IgD-negative memory B cell (primary cell): ENCODE measurements at regions not wholly inside any gene's neighbourhood (a gene's known extent, or its start where the extent isn't known, plus 50 kb on each side); places are given as distances from the start of the nearest gene placed in this dataset.

Experiments
- H3K27ac Mint-ChIP-seq, 3 donors: one replicate each; pipeline ENCODE4 v1.8.0; 2020 to 2022; ENCODE audit warnings: mild to moderate bottlenecking in 3 of 3, mixed read lengths in 3 of 3, moderate library complexity in 1 of 3
- H3K27me3 Mint-ChIP-seq: one replicate; pipeline ENCODE4 v1.8.0; 2021; ENCODE audit warnings: mixed read lengths
- H3K36me3 Mint-ChIP-seq: one replicate; pipeline ENCODE4 v1.8.0; 2020; ENCODE audit warnings: mild to moderate bottlenecking, mixed read lengths
- H3K4me1 Mint-ChIP-seq, 3 donors: one replicate each; pipeline ENCODE4 v1.8.0; 2020 to 2022; ENCODE audit warnings: mixed read lengths in 3 of 3, mild to moderate bottlenecking in 1 of 3
- H3K4me3 Mint-ChIP-seq, 4 donors: one replicate each; pipeline ENCODE4 v1.8.0; 2020 to 2022; ENCODE audit warnings: mild to moderate bottlenecking in 4 of 4, mixed read lengths in 4 of 4, moderate library complexity in 3 of 4
- H3K9me3 Mint-ChIP-seq, 3 donors: one replicate each; pipeline ENCODE4 v1.8.0; 2020 to 2021; ENCODE audit warnings: mixed read lengths in 3 of 3, mild to moderate bottlenecking in 1 of 3

DNA sequence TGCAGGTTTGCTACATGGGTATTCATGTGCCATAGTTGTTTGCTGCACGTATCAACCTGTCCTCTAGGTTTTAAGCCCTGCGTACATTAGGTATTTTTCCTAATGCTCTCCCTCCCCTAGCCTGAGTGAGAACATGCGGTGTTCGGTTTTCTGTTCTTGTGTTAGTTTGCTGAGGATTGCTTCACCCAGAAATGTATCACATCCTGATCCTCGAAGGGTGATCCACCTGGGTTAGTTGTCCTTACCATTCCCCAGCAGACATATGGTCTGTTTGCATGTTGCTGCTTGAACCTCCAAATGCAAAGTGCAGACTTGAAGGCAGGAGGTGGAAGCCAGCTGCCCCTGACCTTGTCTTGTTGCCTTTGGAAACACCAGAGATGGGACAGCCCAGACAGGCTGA, 161.5 kb upstream of the WDR1 start:
- no peaks in the 10 kb centered on the region for H3K4me1 Mint-ChIP-seq
- no peak overlapping the region for H3K4me3 Mint-ChIP-seq
- H3K27me3 Mint-ChIP-seq = peaks cover 9% of the 10 kb centered on the region
- H3K27ac Mint-ChIP-seq = no peak overlapping the region
- H3K9me3 Mint-ChIP-seq = peaks cover 0 to 3% (median 0%) of the 10 kb centered on the region in 3 donors
- no peaks in the 10 kb centered on the region for H3K36me3 Mint-ChIP-seq

GRCh38 chr4:10276152-10276551, 159.6 kb upstream of the WDR1 start:
- H3K4me1 Mint-ChIP-seq = no peaks in the 10 kb centered on the region
- H3K4me3 Mint-ChIP-seq = no peak overlapping the region
- no peak overlapping the region for H3K27ac Mint-ChIP-seq
- H3K36me3 Mint-ChIP-seq = no peaks in the 10 kb centered on the region
- H3K27me3 Mint-ChIP-seq = peaks cover 3% of the 10 kb centered on the region
- H3K9me3 Mint-ChIP-seq = peaks cover 0 to 3% (median 0%) of the 10 kb centered on the region in 3 donors

GRCh38 chr4:10275696-10276095, 159.1 kb upstream of the WDR1 start:
- peaks cover 0 to 3% (median 0%) of the 10 kb centered on the region in 3 donors for H3K9me3 Mint-ChIP-seq
- no peak overlapping the region for H3K4me3 Mint-ChIP-seq
- no peaks in the 10 kb centered on the region for H3K4me1 Mint-ChIP-seq
- H3K27ac Mint-ChIP-seq = no peak overlapping the region
- no peaks in the 10 kb centered on the region for H3K36me3 Mint-ChIP-seq
- H3K27me3 Mint-ChIP-seq = peaks cover 3% of the 10 kb centered on the region

- Mint-ChIP-seq H3K4me3 (no peak overlapping the region), H3K36me3 (no peaks in the 10 kb centered on the region), H3K4me1 (no peaks in the 10 kb centered on the region), H3K9me3 (peaks cover 0 to 3% (median 0%) of the 10 kb centered on the region in 3 donors), H3K27ac (no peak overlapping the region), H3K27me3 (peaks cover 4% of the 10 kb centered on the region)
These were observed 156.4 kb upstream of the WDR1 start for GRCh38 chr4:10273030-10273429.

- no peak overlapping the region for H3K27ac Mint-ChIP-seq
- peaks cover 0 to 3% (median 0%) of the 10 kb centered on the region in 3 donors for H3K9me3 Mint-ChIP-seq
- H3K4me1 Mint-ChIP-seq = no peaks in the 10 kb centered on the region
- no peaks in the 10 kb centered on the region for H3K36me3 Mint-ChIP-seq
- H3K4me3 Mint-ChIP-seq = no peak overlapping the region
- H3K27me3 Mint-ChIP-seq = peaks cover 5% of the 10 kb centered on the region
These were observed 155.9 kb upstream of the WDR1 start for GRCh38 chr4:10272511-10272910.

DNA sequence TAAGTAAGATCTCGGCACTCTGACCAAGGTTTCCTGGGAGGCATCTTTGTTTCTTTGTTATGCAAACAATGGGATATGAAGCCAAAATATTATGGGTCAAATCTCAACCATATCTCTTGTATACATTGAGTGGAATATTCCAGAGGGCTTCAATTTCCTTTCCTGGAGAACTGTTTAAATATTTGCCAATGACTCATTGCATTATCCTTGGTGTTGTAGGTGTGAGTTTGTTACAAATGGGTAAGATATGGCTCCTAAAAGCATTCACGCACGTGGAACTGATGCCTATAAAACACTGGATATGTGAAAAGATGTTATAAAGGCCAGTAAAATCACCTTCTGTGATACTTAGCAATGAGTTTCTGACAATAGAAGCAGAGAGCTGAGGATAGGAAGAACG, 150.5 kb upstream of the WDR1 start:
- Mint-ChIP-seq H3K9me3 (no peaks in the 10 kb centered on the region), H3K27ac (no peak overlapping the region), H3K27me3 (peaks cover 1% of the 10 kb centered on the region), H3K4me3 (no peak overlapping the region), H3K36me3 (no peaks in the 10 kb centered on the region), H3K4me1 (no peaks in the 10 kb centered on the region)

- no peak overlapping the region for H3K4me3 Mint-ChIP-seq
- H3K27ac Mint-ChIP-seq = no peak overlapping the region
- H3K9me3 Mint-ChIP-seq = no peaks in the 10 kb centered on the region
- no peaks in the 10 kb centered on the region for H3K4me1 Mint-ChIP-seq
- no peaks in the 10 kb centered on the region for H3K36me3 Mint-ChIP-seq
- peaks cover 8% of the 10 kb centered on the region for H3K27me3 Mint-ChIP-seq
These were observed 144.2 kb upstream of the WDR1 start for GRCh38 chr4:10260777-10261176.

GRCh38 chr4:10259976-10260375, 143.4 kb upstream of the WDR1 start:
- Mint-ChIP-seq H3K4me1 (no peaks in the 10 kb centered on the region), H3K27ac (no peak overlapping the region), H3K9me3 (no peaks in the 10 kb centered on the region), H3K27me3 (peaks cover 11% of the 10 kb centered on the region), H3K4me3 (no peak overlapping the region), H3K36me3 (no peaks in the 10 kb centered on the region)

DNA sequence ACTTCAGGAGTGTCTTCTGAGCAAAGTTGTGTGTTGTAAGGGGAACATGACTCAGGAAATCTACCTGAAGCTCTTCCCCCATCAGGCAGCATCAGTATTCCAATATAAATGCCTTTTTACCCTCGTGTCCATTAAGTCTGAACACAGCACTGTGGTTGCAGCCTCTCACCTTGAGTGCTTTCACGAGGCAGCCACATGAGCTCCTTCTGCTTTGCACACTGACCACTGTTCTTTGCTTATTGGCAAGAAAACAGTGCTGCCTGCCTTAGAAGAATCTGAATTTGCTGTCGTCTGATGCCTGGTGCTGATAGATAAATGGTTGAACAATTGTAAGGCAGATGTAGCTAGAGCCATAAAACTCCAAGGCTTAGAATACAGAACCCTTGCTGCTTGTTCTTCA, 139.6 kb upstream of the WDR1 start:
- Mint-ChIP-seq H3K9me3 (no peaks in the 10 kb centered on the region), H3K4me3 (no peak overlapping the region), H3K27me3 (peaks cover 18% of the 10 kb centered on the region)

GRCh38 chr4:10253765-10254164, 137.2 kb upstream of the WDR1 start:
- no peaks in the 10 kb centered on the region for H3K9me3 Mint-ChIP-seq
- no peaks in the 10 kb centered on the region for H3K4me1 Mint-ChIP-seq
- no peak overlapping the region for H3K4me3 Mint-ChIP-seq
- no peak overlapping the region for H3K27ac Mint-ChIP-seq
- peaks cover 21% of the 10 kb centered on the region for H3K27me3 Mint-ChIP-seq
- no peaks in the 10 kb centered on the region for H3K36me3 Mint-ChIP-seq

More for the DNA sequence above, 139.6 kb upstream of the WDR1 start:
- no peaks in the 10 kb centered on the region for H3K36me3 Mint-ChIP-seq
- H3K27ac Mint-ChIP-seq = no peak overlapping the region
- H3K4me1 Mint-ChIP-seq = no peaks in the 10 kb centered on the region

GRCh38 chr4:10245751-10246150, 129.2 kb upstream of the WDR1 start:
- Mint-ChIP-seq H3K4me3 (no peak overlapping the region), H3K27me3 (peaks cover 26% of the 10 kb centered on the region), H3K4me1 (no peaks in the 10 kb centered on the region)

DNA sequence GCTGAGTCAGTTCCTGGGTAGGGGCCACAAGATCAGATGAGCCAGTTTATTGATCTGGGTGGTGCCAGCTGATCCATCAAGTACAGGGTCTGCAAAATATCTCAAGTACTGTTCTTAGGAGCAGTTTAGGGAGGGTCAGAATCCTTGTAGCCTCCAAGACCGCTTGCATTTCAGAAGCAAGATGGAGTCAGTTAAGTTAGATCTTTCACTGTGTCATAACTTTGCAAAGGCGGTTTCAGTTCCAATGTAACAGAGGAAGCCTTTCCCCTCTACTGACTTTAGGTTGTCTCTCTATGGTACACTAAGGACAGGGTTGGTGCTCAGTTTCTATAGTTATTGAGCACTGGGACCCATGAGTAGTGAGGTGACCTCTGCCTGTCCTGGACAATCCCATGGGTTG, 127.3 kb upstream of the WDR1 start:
- Mint-ChIP-seq H3K36me3 (no peaks in the 10 kb centered on the region), H3K27ac (no peak overlapping the region), H3K27me3 (peaks cover 24% of the 10 kb centered on the region), H3K9me3 (peaks cover 0 to 2% (median 0%) of the 10 kb centered on the region in 3 donors), H3K4me3 (no peak overlapping the region), H3K4me1 (no peaks in the 10 kb centered on the region)

More at GRCh38 chr4:10245751-10246150, 129.2 kb upstream of the WDR1 start:
- peaks cover 0 to 2% (median 0%) of the 10 kb centered on the region in 3 donors for H3K9me3 Mint-ChIP-seq
- H3K27ac Mint-ChIP-seq = no peak overlapping the region
- no peaks in the 10 kb centered on the region for H3K36me3 Mint-ChIP-seq

DNA sequence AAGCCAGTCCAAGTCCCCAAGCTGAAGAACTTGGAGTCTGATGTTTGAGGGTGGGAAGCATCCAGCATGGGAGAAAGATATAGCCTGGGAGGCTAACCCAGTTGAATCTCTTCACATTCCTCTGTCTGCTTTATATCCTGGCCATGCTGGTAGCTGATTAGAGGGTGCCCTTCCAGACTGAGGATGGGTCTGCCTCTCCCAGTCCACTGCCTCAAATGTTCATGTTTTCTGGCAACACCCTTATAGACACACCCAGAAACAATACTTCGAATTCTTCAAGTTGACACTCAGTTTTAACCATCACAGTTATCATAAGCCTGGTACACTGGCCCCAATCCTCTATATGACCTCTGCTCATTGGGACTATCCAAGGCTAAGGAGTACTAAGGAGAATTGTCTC, 124.1 kb upstream of the WDR1 start:
- peaks cover 0 to 1% (median 0%) of the 10 kb centered on the region in 3 donors for H3K4me1 Mint-ChIP-seq
- peaks cover 13% of the 10 kb centered on the region for H3K27me3 Mint-ChIP-seq
- H3K4me3 Mint-ChIP-seq = no peak overlapping the region
- no peaks in the 10 kb centered on the region for H3K9me3 Mint-ChIP-seq
- no peaks in the 10 kb centered on the region for H3K36me3 Mint-ChIP-seq
- no peak overlapping the region for H3K27ac Mint-ChIP-seq

DNA sequence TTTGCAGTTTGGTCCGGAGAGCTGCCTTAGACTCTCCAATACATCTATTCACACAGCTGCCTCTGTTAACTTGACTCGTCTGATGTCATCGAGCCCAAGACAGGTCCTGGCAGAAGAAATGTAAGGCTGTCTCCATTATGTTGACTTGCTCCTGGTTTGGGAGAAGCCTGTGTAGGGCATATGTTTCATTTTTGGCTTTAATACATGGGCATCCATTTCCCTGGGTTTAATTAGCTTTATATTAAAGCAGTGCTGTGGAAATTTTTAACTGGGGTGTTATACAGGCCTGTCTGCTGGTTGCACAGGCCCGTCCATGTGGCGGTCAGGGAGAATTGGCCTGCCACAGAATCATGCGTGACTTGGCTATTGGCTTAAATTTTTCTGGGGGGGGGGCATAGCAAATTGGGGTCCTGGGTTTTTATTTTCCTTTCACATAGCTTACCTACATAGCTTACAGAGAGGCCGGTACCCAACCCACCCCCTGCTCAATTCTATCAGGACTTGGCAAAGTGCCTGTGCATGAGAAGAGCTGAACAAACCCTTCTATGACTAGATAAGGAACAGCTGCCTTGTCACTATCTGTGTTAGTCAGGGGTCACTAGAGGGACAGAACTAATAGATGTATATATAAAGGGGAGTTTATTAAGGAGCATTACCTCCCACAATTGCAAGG, 123.5 kb upstream of the WDR1 start:
- no peak overlapping the region for H3K4me3 Mint-ChIP-seq
- no peaks in the 10 kb centered on the region for H3K36me3 Mint-ChIP-seq
- peaks cover 0 to 1% (median 0%) of the 10 kb centered on the region in 3 donors for H3K4me1 Mint-ChIP-seq
- no peaks in the 10 kb centered on the region for H3K9me3 Mint-ChIP-seq
- no peak overlapping the region for H3K27ac Mint-ChIP-seq
- peaks cover 13% of the 10 kb centered on the region for H3K27me3 Mint-ChIP-seq

GRCh38 chr4:10237131-10237530, 120.5 kb upstream of the WDR1 start:
- peaks cover 0 to 1% (median 0%) of the 10 kb centered on the region in 3 donors for H3K4me1 Mint-ChIP-seq
- no peaks in the 10 kb centered on the region for H3K36me3 Mint-ChIP-seq
- no peak overlapping the region for H3K27ac Mint-ChIP-seq
- peaks cover 11% of the 10 kb centered on the region for H3K27me3 Mint-ChIP-seq
- no peak overlapping the region for H3K4me3 Mint-ChIP-seq
- peaks cover 0 to 2% (median 0%) of the 10 kb centered on the region in 3 donors for H3K9me3 Mint-ChIP-seq

DNA sequence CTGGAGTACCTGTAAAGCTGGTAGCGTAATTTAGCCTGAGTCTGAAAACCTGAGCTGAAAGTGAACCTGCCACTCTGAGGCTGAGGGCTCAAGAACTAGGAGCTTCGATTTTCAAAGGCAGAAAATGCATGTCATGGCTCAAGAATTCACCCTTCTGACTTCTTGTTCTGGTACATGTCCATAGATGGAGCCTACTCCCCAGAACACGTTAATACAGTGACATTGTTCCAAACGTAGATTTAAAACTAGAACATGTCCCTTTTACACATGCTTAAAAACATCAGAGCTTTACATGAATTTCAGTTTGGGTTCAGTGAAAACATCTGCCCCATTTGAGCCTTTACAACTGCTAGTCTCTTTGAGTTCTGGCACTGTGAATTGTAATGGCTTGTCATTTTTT, 115.5 kb upstream of the WDR1 start:
- H3K9me3 Mint-ChIP-seq = peaks cover 0 to 2% (median 0%) of the 10 kb centered on the region in 3 donors
- no peak overlapping the region for H3K27ac Mint-ChIP-seq
- no peak overlapping the region for H3K4me3 Mint-ChIP-seq
- H3K36me3 Mint-ChIP-seq = peaks cover 1% of the 10 kb centered on the region
- peaks cover 5% of the 10 kb centered on the region for H3K27me3 Mint-ChIP-seq
- H3K4me1 Mint-ChIP-seq = no peaks in the 10 kb centered on the region
